ENCODE measurements at regions not wholly inside any gene's neighbourhood (a gene's known extent, or its start where the extent isn't known, plus 50 kb on each side); places are given as distances from the start of the nearest gene placed in this dataset.

- no peak overlapping the region for H3K27ac ChIP-seq
- no peak overlapping the region for H3K4me3 ChIP-seq
- 88 to 91% methylated on average over 1 of the region's 1 CpG for WGBS, 2 donors
- no peaks in the 10 kb centered on the region for H3K4me1 ChIP-seq
- intact Hi-C loops (cut with DNase I; ENCODE audit: low total_unique reads) = no loop called here
- no peaks in the 10 kb centered on the region for H3K36me3 ChIP-seq (ENCODE audit: low read depth, missing control alignments)
- H3K9me3 ChIP-seq = no peaks in the 10 kb centered on the region
- no peak for DNase-seq
- TF ChIP-seq, protein P1, sequence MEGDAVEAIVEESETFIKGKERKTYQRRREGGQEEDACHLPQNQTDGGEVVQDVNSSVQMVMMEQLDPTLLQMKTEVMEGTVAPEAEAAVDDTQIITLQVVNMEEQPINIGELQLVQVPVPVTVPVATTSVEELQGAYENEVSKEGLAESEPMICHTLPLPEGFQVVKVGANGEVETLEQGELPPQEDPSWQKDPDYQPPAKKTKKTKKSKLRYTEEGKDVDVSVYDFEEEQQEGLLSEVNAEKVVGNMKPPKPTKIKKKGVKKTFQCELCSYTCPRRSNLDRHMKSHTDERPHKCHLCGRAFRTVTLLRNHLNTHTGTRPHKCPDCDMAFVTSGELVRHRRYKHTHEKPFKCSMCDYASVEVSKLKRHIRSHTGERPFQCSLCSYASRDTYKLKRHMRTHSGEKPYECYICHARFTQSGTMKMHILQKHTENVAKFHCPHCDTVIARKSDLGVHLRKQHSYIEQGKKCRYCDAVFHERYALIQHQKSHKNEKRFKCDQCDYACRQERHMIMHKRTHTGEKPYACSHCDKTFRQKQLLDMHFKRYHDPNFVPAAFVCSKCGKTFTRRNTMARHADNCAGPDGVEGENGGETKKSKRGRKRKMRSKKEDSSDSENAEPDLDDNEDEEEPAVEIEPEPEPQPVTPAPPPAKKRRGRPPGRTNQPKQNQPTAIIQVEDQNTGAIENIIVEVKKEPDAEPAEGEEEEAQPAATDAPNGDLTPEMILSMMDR (IDR thresholded peaks at IDR 0.05) = no peak
- TF ChIP-seq POLR2A (IDR thresholded peaks at IDR 0.05) = no peak
- no peaks in the 10 kb centered on the region for H3K27me3 ChIP-seq
These were observed 1106.5 kb downstream of the TECRL start for GRCh38 chr4:63302792-63303191.

- Histone ChIP-seq H3K9me3 (no peaks in the 10 kb centered on the region), H3K27ac (no peak overlapping the region), H3K36me3 (ENCODE audit: low read depth, missing control alignments) (no peaks in the 10 kb centered on the region), H3K4me3 (no peak overlapping the region), H3K4me1 (no peaks in the 10 kb centered on the region), H3K27me3 (no peaks in the 10 kb centered on the region)
- DNase-seq = no peak
- 88 to 90% methylated on average over 1 of the region's 1 CpG for WGBS, 2 donors
- TF ChIP-seq, protein P1 (IDR thresholded peaks at IDR 0.05) = no peak
- no peak for TF ChIP-seq POLR2A (IDR thresholded peaks at IDR 0.05)
- intact Hi-C loops (cut with DNase I; ENCODE audit: low total_unique reads) = no loop called here
These were observed 1107.2 kb downstream of the TECRL start for GRCh38 chr4:63302078-63302477.

- no peaks in the 10 kb centered on the region for H3K9me3 ChIP-seq
- intact Hi-C loops (cut with DNase I; ENCODE audit: low total_unique reads) = no loop called here
- 50 to 56% methylated on average over 1 of the region's 1 CpG for WGBS, 2 donors
- no peaks in the 10 kb centered on the region for H3K36me3 ChIP-seq (ENCODE audit: low read depth, missing control alignments)
- DNase-seq = no peak
- no peak overlapping the region for H3K27ac ChIP-seq
- H3K27me3 ChIP-seq = no peaks in the 10 kb centered on the region
- no peaks in the 10 kb centered on the region for H3K4me1 ChIP-seq
- TF ChIP-seq, protein P1 (IDR thresholded peaks at IDR 0.05) = peak in 1 of 3 experiments; percentile 8
- TF ChIP-seq POLR2A (IDR thresholded peaks at IDR 0.05) = no peak
- no peak overlapping the region for H3K4me3 ChIP-seq
These were observed 1112.5 kb downstream of the TECRL start for GRCh38 chr4:63296773-63297172.

- DNase-seq = no peak
- WGBS, 2 donors = 92 to 93% methylated on average over 3 to 4 of the region's 4 CpGs
- intact Hi-C loops (cut with DNase I; ENCODE audit: low total_unique reads) = no loop called here
These were observed 1133.8 kb downstream of the TECRL start for GRCh38 chr4:63275491-63275890.

GRCh38 chr4:63269156-63269555 lies 1140.1 kb downstream of the TECRL start:
- no peak for DNase-seq
- Histone ChIP-seq H3K4me3 (no peak overlapping the region), H3K27ac (no peak overlapping the region), H3K36me3 (ENCODE audit: low read depth, missing control alignments) (no peaks in the 10 kb centered on the region), H3K9me3 (no peaks in the 10 kb centered on the region), H3K4me1 (no peaks in the 10 kb centered on the region), H3K27me3 (no peaks in the 10 kb centered on the region)
- intact Hi-C loops (cut with DNase I; ENCODE audit: low total_unique reads) = no loop called here
- no peak for TF ChIP-seq POLR2A (IDR thresholded peaks at IDR 0.05)
- TF ChIP-seq, protein P1 (IDR thresholded peaks at IDR 0.05) = no peak
- WGBS, 2 donors = 88 to 97% methylated on average over 1 of the region's 1 CpG

More at GRCh38 chr4:63275491-63275890, 1133.8 kb downstream of the TECRL start:
- no peaks in the 10 kb centered on the region for H3K9me3 ChIP-seq
- no peak overlapping the region for H3K4me3 ChIP-seq
- H3K36me3 ChIP-seq (ENCODE audit: low read depth, missing control alignments) = no peaks in the 10 kb centered on the region
- H3K27me3 ChIP-seq = no peaks in the 10 kb centered on the region
- TF ChIP-seq, protein P1 (IDR thresholded peaks at IDR 0.05) = no peak
- no peak for TF ChIP-seq POLR2A (IDR thresholded peaks at IDR 0.05)
- H3K4me1 ChIP-seq = no peaks in the 10 kb centered on the region
- no peak overlapping the region for H3K27ac ChIP-seq

All from testis (tissue), 2 donors.